ENCODE measurements at regions not wholly inside any gene's neighbourhood (a gene's known extent, or its start where the extent isn't known, plus 50 kb on each side); places are given as distances from the start of the nearest gene placed in this dataset.
"Not testable (repeated sequence)": the region's sequence is repeated elsewhere in the genome, so short reads cannot be mapped to it uniquely, and the experiment has no call there.

- Mint-ChIP-seq H3K36me3 (no peaks in the 10 kb centered on the region), H3K27me3 (ENCODE audit: low read depth in 2 of 2) (peaks cover 0 to 7% of the 10 kb centered on the region in 2 donors), H3K27ac (no peak overlapping the region), H3K4me3 (no peak overlapping the region), H3K4me1 (no peaks in the 10 kb centered on the region), H3K9me3 (no peaks in the 10 kb centered on the region)
- no peaks in the 10 kb centered on the region for H3K27me3 ChIP-seq (ENCODE audit: control insufficient read depth, insufficient read depth, low read length)
- intact Hi-C loops (cut with micrococcal nuclease): no loop called here
- H3K4me1 ChIP-seq (ENCODE audit: control insufficient read depth, insufficient read depth, low read length): no peaks in the 10 kb centered on the region
- DNase-seq (no peak), ATAC-seq (no peak)
- WGBS (ENCODE audit: insufficient coverage): 96% methylated on average over 7 of the region's 7 CpGs
- H3K36me3 ChIP-seq (ENCODE audit: control insufficient read depth, insufficient read depth, low read length): no peaks in the 10 kb centered on the region
- TF ChIP-seq, protein P1, sequence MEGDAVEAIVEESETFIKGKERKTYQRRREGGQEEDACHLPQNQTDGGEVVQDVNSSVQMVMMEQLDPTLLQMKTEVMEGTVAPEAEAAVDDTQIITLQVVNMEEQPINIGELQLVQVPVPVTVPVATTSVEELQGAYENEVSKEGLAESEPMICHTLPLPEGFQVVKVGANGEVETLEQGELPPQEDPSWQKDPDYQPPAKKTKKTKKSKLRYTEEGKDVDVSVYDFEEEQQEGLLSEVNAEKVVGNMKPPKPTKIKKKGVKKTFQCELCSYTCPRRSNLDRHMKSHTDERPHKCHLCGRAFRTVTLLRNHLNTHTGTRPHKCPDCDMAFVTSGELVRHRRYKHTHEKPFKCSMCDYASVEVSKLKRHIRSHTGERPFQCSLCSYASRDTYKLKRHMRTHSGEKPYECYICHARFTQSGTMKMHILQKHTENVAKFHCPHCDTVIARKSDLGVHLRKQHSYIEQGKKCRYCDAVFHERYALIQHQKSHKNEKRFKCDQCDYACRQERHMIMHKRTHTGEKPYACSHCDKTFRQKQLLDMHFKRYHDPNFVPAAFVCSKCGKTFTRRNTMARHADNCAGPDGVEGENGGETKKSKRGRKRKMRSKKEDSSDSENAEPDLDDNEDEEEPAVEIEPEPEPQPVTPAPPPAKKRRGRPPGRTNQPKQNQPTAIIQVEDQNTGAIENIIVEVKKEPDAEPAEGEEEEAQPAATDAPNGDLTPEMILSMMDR (IDR thresholded peaks at IDR 0.05): no peak
- no peak overlapping the region for H3K4me3 ChIP-seq (ENCODE audit: low read length)
- H3K9me3 ChIP-seq (ENCODE audit: control insufficient read depth, insufficient read depth, low read length): no peaks in the 10 kb centered on the region
- H3K27ac ChIP-seq (ENCODE audit: low read length): no peak overlapping the region
These were observed 230.7 kb upstream of the PRDM1 start for GRCh38 chr6:105855433-105855832.

GRCh38 chr6:105853979-105854378 is 232.2 kb upstream of the PRDM1 start:
- intact Hi-C loops (cut with micrococcal nuclease); H3K36me3 Mint-ChIP-seq: not testable (repeated sequence)
- 98% methylated on average over 21 of the region's 33 CpGs for WGBS (ENCODE audit: insufficient coverage)

GRCh38 chr6:105851606-105852005 is 234.5 kb upstream of the PRDM1 start:
- Mint-ChIP-seq H3K9me3 (no peaks in the 10 kb centered on the region), H3K4me1 (no peaks in the 10 kb centered on the region), H3K36me3 (no peaks in the 10 kb centered on the region), H3K27me3 (ENCODE audit: low read depth in 2 of 2) (peaks cover 0 to 5% of the 10 kb centered on the region in 2 donors), H3K4me3 (no peak overlapping the region), H3K27ac (no peak overlapping the region)
- intact Hi-C loops (cut with micrococcal nuclease): no loop called here
- no peaks in the 10 kb centered on the region for H3K36me3 ChIP-seq (ENCODE audit: control insufficient read depth, insufficient read depth, low read length)
- no peaks in the 10 kb centered on the region for H3K27me3 ChIP-seq (ENCODE audit: control insufficient read depth, insufficient read depth, low read length)
- no peaks in the 10 kb centered on the region for H3K9me3 ChIP-seq (ENCODE audit: control insufficient read depth, insufficient read depth, low read length)
- no peak overlapping the region for H3K4me3 ChIP-seq (ENCODE audit: low read length)
- ATAC-seq (no peak), DNase-seq (no peak)
- 86% methylated on average over 4 of the region's 4 CpGs for WGBS (ENCODE audit: insufficient coverage)
- TF ChIP-seq, protein P1 (IDR thresholded peaks at IDR 0.05): no peak
- H3K4me1 ChIP-seq (ENCODE audit: control insufficient read depth, insufficient read depth, low read length): no peaks in the 10 kb centered on the region
- no peak overlapping the region for H3K27ac ChIP-seq (ENCODE audit: low read length)

More at GRCh38 chr6:105853979-105854378, 232.2 kb upstream of the PRDM1 start:
- H3K4me3 ChIP-seq (ENCODE audit: low read length); H3K36me3 ChIP-seq (ENCODE audit: control insufficient read depth, insufficient read depth, low read length); H3K27me3 Mint-ChIP-seq (ENCODE audit: low read depth in 2 of 2); H3K4me1 ChIP-seq (ENCODE audit: control insufficient read depth, insufficient read depth, low read length); H3K4me3 Mint-ChIP-seq; H3K27ac Mint-ChIP-seq; H3K27ac ChIP-seq (ENCODE audit: low read length); DNase-seq; H3K9me3 ChIP-seq (ENCODE audit: control insufficient read depth, insufficient read depth, low read length); H3K9me3 Mint-ChIP-seq; ATAC-seq; H3K27me3 ChIP-seq (ENCODE audit: control insufficient read depth, insufficient read depth, low read length); H3K4me1 Mint-ChIP-seq: not testable (repeated sequence)

GRCh38 chr6:105851113-105851580 is 235.0 kb upstream of the PRDM1 start:
- H3K4me3 Mint-ChIP-seq: no peak overlapping the region
- no peaks in the 10 kb centered on the region for H3K36me3 Mint-ChIP-seq
- no peaks in the 10 kb centered on the region for H3K9me3 ChIP-seq (ENCODE audit: control insufficient read depth, insufficient read depth, low read length)
- DNase-seq: no peak
- H3K4me1 ChIP-seq (ENCODE audit: control insufficient read depth, insufficient read depth, low read length): no peaks in the 10 kb centered on the region
- no peaks in the 10 kb centered on the region for H3K27me3 ChIP-seq (ENCODE audit: control insufficient read depth, insufficient read depth, low read length)
- peaks cover 0 to under 1% of the 10 kb centered on the region in 2 donors for H3K27me3 Mint-ChIP-seq (ENCODE audit: low read depth in 2 of 2)
- no peak overlapping the region for H3K4me3 ChIP-seq (ENCODE audit: low read length)
- intact Hi-C loops (cut with micrococcal nuclease): no loop called here
- H3K4me1 Mint-ChIP-seq: no peaks in the 10 kb centered on the region
- 92% methylated on average over 7 of the region's 10 CpGs for WGBS (ENCODE audit: insufficient coverage)
- H3K27ac ChIP-seq (ENCODE audit: low read length): no peak overlapping the region
- TF ChIP-seq, protein P1 (IDR thresholded peaks at IDR 0.05): no peak
- ATAC-seq: no peak
- H3K27ac Mint-ChIP-seq: no peak overlapping the region
- no peaks in the 10 kb centered on the region for H3K36me3 ChIP-seq (ENCODE audit: control insufficient read depth, insufficient read depth, low read length)
- no peaks in the 10 kb centered on the region for H3K9me3 Mint-ChIP-seq

Data from natural killer cell (primary cell).